ENCODE measurements at regions not wholly inside any gene's neighbourhood (a gene's known extent, or its start where the extent isn't known, plus 50 kb on each side); places are given as distances from the start of the nearest gene placed in this dataset.

- Histone ChIP-seq H3K4me2 (ENCODE audit: low read length) (no peak overlapping the region), H3K36me3 (replicated peaks; ENCODE audit: low read depth, low read length) (no peaks in the 10 kb centered on the region), H4K20me1 (ENCODE audit: insufficient read depth, low read length) (no peaks in the 10 kb centered on the region), H3K27me3 (ENCODE audit: low read depth, low read length) (no peaks in the 10 kb centered on the region), H3K27ac (ENCODE audit: low read length) (no peak overlapping the region), H3K9me3 (ENCODE audit: insufficient read depth, low read length) (no peaks in the 10 kb centered on the region), H2AFZ (ENCODE audit: low read depth, low read length) (no peak overlapping the region), H3K4me1 (ENCODE audit: low read length) (no peaks in the 10 kb centered on the region), H3K9ac (ENCODE audit: low read length) (no peak overlapping the region), H3K79me2 (ENCODE audit: low read length) (no peaks in the 10 kb centered on the region), H3K4me3 (ENCODE audit: low read length) (no peak overlapping the region)
- no peak for TF ChIP-seq CTCF (IDR thresholded peaks at IDR 0.05; ENCODE audit: low read depth, low read length)
- TF ChIP-seq EZH2phosphoT487 (IDR thresholded peaks at IDR 0.05; ENCODE audit: low read depth) = no peak
Measured at GRCh38 chr13:99774644-99775043, 196.9 kb downstream of the ZIC5 start.

- Histone ChIP-seq H3K36me3 (replicated peaks; ENCODE audit: low read depth, low read length) (peaks cover 2% of the 10 kb centered on the region), H3K27me3 (ENCODE audit: low read depth, low read length) (no peaks in the 10 kb centered on the region), H3K4me1 (ENCODE audit: low read length) (no peaks in the 10 kb centered on the region), H3K27ac (ENCODE audit: low read length) (no peak overlapping the region), H3K4me2 (ENCODE audit: low read length) (no peak overlapping the region), H3K79me2 (ENCODE audit: low read length) (no peaks in the 10 kb centered on the region), H2AFZ (ENCODE audit: low read depth, low read length) (no peak overlapping the region), H3K9ac (ENCODE audit: low read length) (no peak overlapping the region), H3K4me3 (ENCODE audit: low read length) (no peak overlapping the region), H3K9me3 (ENCODE audit: insufficient read depth, low read length) (peaks cover 13% of the 10 kb centered on the region; the same call in 1 of the 2 replicates), H4K20me1 (ENCODE audit: insufficient read depth, low read length) (no peaks in the 10 kb centered on the region)
- TF ChIP-seq EZH2phosphoT487 (IDR thresholded peaks at IDR 0.05; ENCODE audit: low read depth) (no peak), CTCF (IDR thresholded peaks at IDR 0.05; ENCODE audit: low read depth, low read length) (no peak)
Measured at GRCh38 chr13:99768986-99769385, 202.6 kb downstream of the ZIC5 start.

DNA sequence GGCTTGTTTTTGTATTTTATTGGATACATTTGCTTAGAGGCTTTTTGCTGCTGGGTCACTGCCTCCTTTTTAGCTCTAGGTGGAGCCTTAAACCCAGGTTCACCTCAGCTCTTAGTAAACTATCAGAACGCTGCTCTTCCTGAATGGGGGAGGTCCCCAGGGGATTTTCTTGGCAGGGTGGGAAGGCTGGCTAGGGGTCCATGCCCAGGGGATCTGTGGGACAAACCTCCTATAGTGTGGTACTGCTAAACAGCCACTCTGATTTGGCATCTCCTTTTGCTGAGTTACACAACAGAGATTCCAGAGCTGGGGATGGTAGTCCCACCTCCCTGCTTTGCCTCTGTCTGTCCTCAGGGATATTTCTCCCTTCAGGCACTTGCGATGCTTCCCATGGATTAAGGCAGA is 204.9 kb downstream of the ZIC5 start:
- Histone ChIP-seq H3K27me3 (ENCODE audit: low read depth, low read length) (no peaks in the 10 kb centered on the region), H3K9ac (ENCODE audit: low read length) (no peak overlapping the region), H3K27ac (ENCODE audit: low read length) (no peak overlapping the region), H3K9me3 (ENCODE audit: insufficient read depth, low read length) (peaks cover 13% of the 10 kb centered on the region; the same call in 1 of the 2 replicates), H2AFZ (ENCODE audit: low read depth, low read length) (no peak overlapping the region), H3K79me2 (ENCODE audit: low read length) (no peaks in the 10 kb centered on the region), H4K20me1 (ENCODE audit: insufficient read depth, low read length) (no peaks in the 10 kb centered on the region), H3K4me3 (ENCODE audit: low read length) (no peak overlapping the region), H3K4me1 (ENCODE audit: low read length) (no peaks in the 10 kb centered on the region), H3K4me2 (ENCODE audit: low read length) (no peak overlapping the region), H3K36me3 (replicated peaks; ENCODE audit: low read depth, low read length) (peaks cover 2% of the 10 kb centered on the region)
- TF ChIP-seq EZH2phosphoT487 (IDR thresholded peaks at IDR 0.05; ENCODE audit: low read depth) (no peak), CTCF (IDR thresholded peaks at IDR 0.05; ENCODE audit: low read depth, low read length) (peak; percentile 25)

DNA sequence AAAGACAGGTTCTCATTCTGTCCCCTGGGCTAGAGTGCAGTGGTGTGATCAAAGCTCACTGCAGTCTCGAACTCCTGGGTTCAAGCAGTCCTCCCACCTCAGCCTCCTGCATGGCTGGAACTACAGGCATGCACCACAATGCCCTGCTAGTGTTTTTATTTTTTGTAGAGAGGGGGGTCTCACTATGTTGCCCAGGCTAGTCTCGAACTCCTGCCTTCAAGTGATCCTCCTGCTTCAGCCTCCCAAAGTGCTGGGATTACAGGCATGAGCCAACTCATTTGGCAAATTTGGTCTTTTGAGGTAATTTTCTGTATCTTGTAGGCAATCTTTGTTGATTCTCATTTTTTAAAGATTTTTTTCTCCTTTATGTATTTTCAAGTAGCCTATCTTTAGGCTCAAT is 205.7 kb downstream of the ZIC5 start:
- Histone ChIP-seq H3K27me3 (ENCODE audit: low read depth, low read length) (no peaks in the 10 kb centered on the region), H2AFZ (ENCODE audit: low read depth, low read length) (no peak overlapping the region), H3K4me2 (ENCODE audit: low read length) (no peak overlapping the region), H3K9ac (ENCODE audit: low read length) (no peak overlapping the region), H3K4me1 (ENCODE audit: low read length) (no peaks in the 10 kb centered on the region), H4K20me1 (ENCODE audit: insufficient read depth, low read length) (no peaks in the 10 kb centered on the region), H3K9me3 (ENCODE audit: insufficient read depth, low read length) (peaks cover 14% of the 10 kb centered on the region; the same call in 1 of the 2 replicates), H3K27ac (ENCODE audit: low read length) (no peak overlapping the region), H3K79me2 (ENCODE audit: low read length) (no peaks in the 10 kb centered on the region), H3K4me3 (ENCODE audit: low read length) (no peak overlapping the region), H3K36me3 (replicated peaks; ENCODE audit: low read depth, low read length) (peaks cover 2% of the 10 kb centered on the region)
- TF ChIP-seq CTCF (IDR thresholded peaks at IDR 0.05; ENCODE audit: low read depth, low read length) (no peak), EZH2phosphoT487 (IDR thresholded peaks at IDR 0.05; ENCODE audit: low read depth) (no peak)
